Kasumi-1 (cell line): ENCODE measurements at regions not wholly inside any gene's neighbourhood (a gene's known extent, or its start where the extent isn't known, plus 50 kb on each side); places are given as distances from the start of the nearest gene placed in this dataset.

ENCODE experiments used
- DNase-seq, 2 experiments: peaks; one replicate each; lab custom pipeline; 2025; lab: John Stamatoyannopoulos, UW

- DNase-seq: no peak
Measured at GRCh38 chr4:14912426-14912825, 89.9 kb upstream of the CPEB2 start.

GRCh38 chr4:14915018-14915417, 87.3 kb upstream of the CPEB2 start:
- no peak for DNase-seq

DNA sequence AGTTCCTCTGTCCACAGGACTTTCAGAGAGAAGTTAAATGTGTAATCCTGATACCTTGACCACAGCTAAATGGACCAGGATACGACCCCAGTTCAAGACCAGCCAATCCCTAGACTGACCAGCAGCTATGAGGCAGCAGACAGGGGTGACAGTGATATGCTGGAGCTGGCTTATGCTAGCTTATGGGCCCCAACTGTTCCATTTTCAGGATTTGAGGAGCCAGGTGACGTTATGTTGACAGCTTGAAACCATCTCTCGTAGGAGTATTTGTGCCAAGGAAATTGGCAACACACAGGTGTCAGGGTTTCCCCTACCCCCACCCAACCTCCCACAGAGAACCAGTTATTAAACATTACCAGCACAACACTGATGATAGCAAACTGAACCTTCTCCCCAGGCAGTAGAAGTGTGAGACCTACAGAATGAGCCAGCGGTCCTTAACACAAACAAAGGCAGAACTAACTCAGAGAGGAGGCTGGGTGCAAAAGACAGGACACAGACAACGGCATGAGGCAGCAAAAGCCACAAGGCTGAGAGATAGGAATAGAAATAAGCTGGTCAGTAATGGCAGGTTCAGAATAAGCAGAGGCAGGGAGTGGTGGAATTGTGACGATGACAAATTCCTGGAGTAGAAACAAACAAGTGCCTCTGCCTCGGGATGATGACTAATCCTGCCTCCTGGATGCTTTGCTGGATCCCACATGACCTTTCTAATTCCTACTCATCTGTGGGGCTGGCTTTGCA, 85.6 kb upstream of the CPEB2 start:
- no peak for DNase-seq

GRCh38 chr4:14917298-14917633, 85.0 kb upstream of the CPEB2 start:
- DNase-seq: no peak

DNA sequence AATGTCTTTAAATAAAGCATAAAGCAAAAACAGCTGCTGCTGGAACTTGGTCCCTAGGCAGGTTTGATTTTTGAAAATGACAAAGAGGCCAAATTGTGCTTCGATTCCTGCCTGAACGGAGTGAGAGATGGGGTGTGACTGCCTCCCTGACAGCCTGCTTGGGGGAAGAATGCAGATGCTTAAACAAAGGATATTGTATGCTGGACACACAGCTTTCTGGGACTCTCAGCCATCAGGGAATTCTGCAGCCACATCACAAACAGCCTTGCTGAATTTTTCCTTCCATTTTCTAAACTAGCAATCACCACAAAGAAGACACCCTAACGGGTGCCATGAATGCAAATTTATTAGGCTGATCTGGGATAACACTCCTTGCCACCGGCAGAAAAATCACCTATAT, 83.9 kb upstream of the CPEB2 start:
- no peak for DNase-seq

DNA sequence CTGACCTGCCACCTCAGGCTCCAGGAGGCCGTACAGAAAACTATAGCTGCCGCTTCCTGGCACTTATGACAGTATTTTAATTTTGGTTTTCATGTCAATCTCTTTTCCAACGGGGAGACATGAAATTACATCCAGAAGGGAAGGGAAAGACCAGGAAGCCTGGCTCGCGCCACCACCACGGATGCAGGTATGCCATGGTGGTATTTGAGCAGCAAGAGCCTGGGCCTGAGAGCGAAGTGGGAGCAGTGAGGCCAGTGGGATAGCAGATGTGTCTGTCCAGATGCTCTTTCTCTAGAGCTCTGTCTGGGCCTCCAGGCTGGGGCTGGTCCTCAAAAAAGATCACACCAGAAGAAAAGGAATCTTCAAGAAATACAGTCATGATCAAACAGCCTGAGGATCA, 82.5 kb upstream of the CPEB2 start:
- DNase-seq: no peak

DNA sequence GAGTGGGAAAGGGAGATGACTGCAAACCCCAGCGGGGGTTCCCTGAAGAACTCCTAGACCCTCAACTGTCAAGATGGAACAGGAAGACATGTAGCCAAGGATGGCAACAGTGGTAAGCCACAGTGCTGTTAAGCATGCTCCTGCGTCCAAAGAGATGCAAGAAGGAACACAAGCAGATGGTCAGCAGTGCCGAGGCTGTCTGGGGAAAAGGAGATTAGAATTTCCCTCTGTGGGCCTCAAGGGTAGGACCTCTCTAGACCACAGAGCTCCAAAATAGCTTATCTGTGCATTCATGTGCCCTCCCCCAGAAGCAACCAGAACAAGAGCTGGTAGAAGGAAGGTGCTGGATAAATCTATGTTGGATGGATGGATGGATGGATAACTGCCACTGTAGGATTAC, 82.0 kb upstream of the CPEB2 start:
- DNase-seq: no peak

- DNase-seq: no peak
Measured at GRCh38 chr4:14920759-14921320, 81.4 kb upstream of the CPEB2 start.

DNA sequence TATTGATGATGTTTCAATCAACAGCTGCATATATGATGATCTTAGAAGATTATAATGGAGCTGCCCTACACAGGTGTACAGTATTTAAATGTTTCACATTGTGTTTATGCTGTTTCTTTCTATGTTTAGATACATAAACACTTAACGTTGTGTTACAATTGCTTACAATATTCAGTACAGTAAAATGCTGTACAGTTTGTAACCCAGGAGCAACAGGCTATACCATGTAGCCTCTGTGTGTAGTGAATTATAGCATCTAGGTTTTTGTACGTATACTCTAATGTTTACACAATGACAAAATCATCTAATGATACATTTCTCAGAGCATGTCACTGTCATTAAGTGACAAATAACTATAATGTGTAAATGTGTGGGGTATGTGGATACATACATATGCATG, 80.5 kb upstream of the CPEB2 start:
- peak; percentile 13 to 25 for DNase-seq

GRCh38 chr4:14924076-14924811, 78.0 kb upstream of the CPEB2 start:
- peak in 1 of 2 experiments; percentile 9 for DNase-seq

GRCh38 chr4:14924812-14925344, 77.4 kb upstream of the CPEB2 start:
- DNase-seq: no peak

GRCh38 chr4:14925471-14925870, 76.8 kb upstream of the CPEB2 start:
- no peak for DNase-seq

- DNase-seq: no peak
Measured at GRCh38 chr4:14926368-14926767, 75.9 kb upstream of the CPEB2 start.

DNA sequence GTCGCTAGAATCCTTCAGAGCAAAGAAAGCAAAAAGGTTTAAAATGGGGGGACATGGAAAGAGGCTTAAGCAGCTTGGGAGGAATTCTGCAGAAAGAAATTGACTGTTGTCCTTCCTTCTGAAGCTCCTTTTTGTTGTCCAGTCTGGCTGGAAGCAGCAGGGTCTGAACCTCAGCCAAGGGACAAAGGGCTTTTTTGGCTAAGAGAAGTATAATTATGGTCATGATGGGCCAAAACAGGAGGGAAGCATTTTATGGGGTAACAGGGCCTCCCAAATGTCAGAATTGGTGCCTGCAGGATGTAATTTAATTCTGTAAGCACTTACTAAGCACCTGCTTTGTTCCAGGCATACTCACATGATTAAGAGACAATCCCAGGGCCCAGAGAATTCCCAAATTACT, 74.2 kb upstream of the CPEB2 start:
- DNase-seq: no peak

DNA sequence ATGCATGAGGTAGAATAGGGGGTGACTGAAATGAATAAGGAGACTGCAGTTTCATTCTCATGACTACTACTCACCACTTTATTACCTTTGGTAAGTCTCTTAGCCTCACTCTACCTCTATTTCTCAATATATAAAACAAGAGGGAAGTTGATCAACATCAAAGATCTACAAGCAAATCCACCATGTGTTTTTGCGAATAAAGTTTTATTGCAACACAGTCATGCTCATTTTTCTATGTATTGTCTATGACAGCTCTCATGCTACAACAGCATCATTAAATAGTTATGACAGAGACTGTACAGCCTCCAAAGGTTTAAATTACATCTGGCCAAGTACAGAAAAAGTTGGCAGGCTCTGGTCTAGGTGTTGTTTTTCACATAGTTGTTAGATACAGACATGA, 72.6 kb upstream of the CPEB2 start:
- no peak for DNase-seq

DNA sequence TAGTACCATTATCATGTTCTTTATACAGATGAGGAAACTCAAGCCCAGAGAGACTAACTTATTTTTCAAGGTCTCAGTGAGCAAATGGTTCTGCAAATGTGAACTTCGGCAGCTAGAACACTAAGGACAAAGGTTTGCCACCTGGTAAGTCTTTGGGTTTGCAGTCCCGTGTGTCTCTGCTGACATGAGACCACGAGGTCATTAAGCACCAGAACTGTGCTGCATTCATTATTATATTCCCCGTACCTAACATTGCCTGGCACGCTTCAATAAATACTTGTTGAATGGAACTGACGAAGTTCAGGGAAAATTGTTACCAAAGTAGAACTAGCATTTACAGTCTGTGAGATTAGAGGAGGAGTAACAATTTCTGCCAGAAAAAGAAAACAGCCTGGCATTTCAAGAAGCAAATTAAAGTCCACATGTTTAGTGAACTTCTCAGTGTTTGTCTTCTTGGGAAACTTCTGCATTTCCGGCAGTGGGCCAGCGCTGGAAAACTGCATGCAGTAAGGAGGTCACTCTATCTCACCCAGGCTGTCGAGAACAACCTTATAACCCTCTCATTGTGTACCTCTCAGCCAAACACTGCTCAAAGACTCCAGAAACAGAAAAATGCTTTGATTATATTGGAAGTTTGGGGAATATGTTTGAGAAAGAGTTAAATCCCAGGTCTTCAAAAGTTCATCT, 67.4 kb upstream of the CPEB2 start:
- DNase-seq: no peak

- no peak for DNase-seq
Measured at GRCh38 chr4:14943749-14944148, 58.5 kb upstream of the CPEB2 start.

DNA sequence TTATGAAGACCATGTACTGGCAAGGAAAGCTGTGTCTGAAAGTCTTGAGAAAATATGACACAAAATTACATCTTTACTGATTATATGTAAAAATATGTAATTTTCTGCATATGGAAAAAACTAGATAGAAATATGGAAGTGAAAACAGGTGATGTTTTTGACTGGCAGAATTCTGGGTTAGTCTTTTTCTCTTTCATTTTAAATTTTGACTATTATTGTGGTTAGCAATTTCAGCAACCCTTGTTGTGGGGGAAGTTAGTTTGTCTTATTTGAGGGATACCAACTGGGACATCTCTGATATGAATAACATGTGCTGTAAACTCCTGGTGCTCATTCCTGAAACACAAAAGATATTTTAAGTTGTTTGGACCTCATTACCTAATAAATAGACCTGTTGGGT, 49.9 kb upstream of the CPEB2 start:
- no peak for DNase-seq
